ENCODE measurements at regions not wholly inside any gene's neighbourhood (a gene's known extent, or its start where the extent isn't known, plus 50 kb on each side); places are given as distances from the start of the nearest gene placed in this dataset.

GRCh38 chr19:30297969-30298368 lies 74.2 kb upstream of the ZNF536 start:
- TF ChIP-seq ZSCAN20 (CRISPR knock-in tag; IDR thresholded peaks at IDR 0.05), result no peak
- TF ChIP-seq POLR2A (IDR thresholded peaks at IDR 0.05; ENCODE audit: low read length), result no peak
- no peak for TF ChIP-seq EP300 (IDR thresholded peaks at IDR 0.05)
- TF ChIP-seq MYC (IDR thresholded peaks at IDR 0.05; ENCODE audit: borderline replicate concordance, low read length), result no peak
- TF ChIP-seq CTCF (IDR thresholded peaks at IDR 0.05), result no peak
- TF ChIP-seq USF2 (IDR thresholded peaks at IDR 0.05), result no peak
- TF ChIP-seq ESRRA (IDR thresholded peaks at IDR 0.05; ENCODE audit: borderline replicate concordance, low read length), result no peak
- TF ChIP-seq CBX8 (IDR thresholded peaks at IDR 0.05), result no peak
- no peak for TF ChIP-seq TFCP2L1 (CRISPR knock-in tag; IDR thresholded peaks at IDR 0.05)
- TF ChIP-seq HMGXB4 (CRISPR knock-in tag; IDR thresholded peaks at IDR 0.05; ENCODE audit: borderline replicate concordance), result no peak
- TF ChIP-seq REST (IDR thresholded peaks at IDR 0.05), result no peak
- TF ChIP-seq MAZ (IDR thresholded peaks at IDR 0.05; ENCODE audit: borderline replicate concordance, low read depth, low read length), result no peak

All from A549 (cell line).